Activated CD4-positive, alpha-beta T cell treated with anti-CD3 and anti-CD28 coated beads, Interleukin-2, amount 10 ng/mL, durations not matched to agents 7 days and 5 days (primary cell): ENCODE measurements at regions not wholly inside any gene's neighbourhood (a gene's known extent, or its start where the extent isn't known, plus 50 kb on each side); places are given as distances from the start of the nearest gene placed in this dataset.

Experiments used
- CTCF ChIA-PET: fragments of 350-600 bp; sonication (Branson Sonifier 250); formaldehyde crosslinking; loops from one replicate; lab custom pipeline; 2021; ENCODE audit warnings: antibody characterized with exemption; lab: Charles Lee
- POLR2A ChIA-PET: fragments of 350-600 bp; sonication (Branson Sonifier 250); formaldehyde crosslinking; loops from one replicate; lab custom pipeline; 2021; ENCODE audit warnings: antibody characterized with exemption; lab: Charles Lee
- DNase-seq: peaks from one replicate; pipeline ENCODE4 v3.0.0-alpha.2; 2020
- H3K27ac Mint-ChIP-seq: one replicate; pipeline ENCODE4 v1.8.0; 2021; ENCODE audit warnings: mild to moderate bottlenecking, moderate library complexity, mixed read lengths
- H3K27me3 Mint-ChIP-seq: one replicate; pipeline ENCODE4 v1.8.0; 2021; ENCODE audit warnings: mixed read lengths
- H3K36me3 Mint-ChIP-seq: one replicate; pipeline ENCODE4 v1.8.0; 2021; ENCODE audit warnings: low read depth, mixed read lengths
- H3K4me1 Mint-ChIP-seq: one replicate; pipeline ENCODE4 v1.8.0; 2021; ENCODE audit warnings: mixed read lengths
- H3K4me3 Mint-ChIP-seq: one replicate; pipeline ENCODE4 v1.8.0; 2021; ENCODE audit warnings: mild to moderate bottlenecking, moderate library complexity, mixed read lengths
- H3K9me3 Mint-ChIP-seq: one replicate; pipeline ENCODE4 v1.8.0; 2021; ENCODE audit warnings: mixed read lengths

DNA sequence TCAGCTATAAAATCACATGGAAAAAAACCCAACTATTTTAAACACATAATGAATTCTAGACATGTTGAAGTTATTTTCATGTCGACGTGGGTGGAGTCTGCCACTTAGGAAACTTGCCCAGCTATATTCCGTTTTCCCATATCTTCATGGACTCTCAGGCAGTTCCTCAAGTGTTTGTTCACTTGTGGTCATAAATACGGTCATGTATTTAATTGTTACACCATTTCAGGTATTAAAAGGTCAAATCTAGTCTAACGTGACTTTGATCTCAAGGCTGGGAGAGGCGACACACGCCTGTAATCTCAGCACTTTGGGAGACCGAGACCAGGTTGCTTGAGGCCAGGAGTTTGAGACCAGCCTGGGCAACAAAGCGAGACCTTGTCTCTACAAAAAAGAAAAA lies 346.9 kb downstream of the PBX1 start:
- ChIA-PET POLR2A (no interaction called here), CTCF (no interaction called here)
- Mint-ChIP-seq H3K27me3 (no peaks in the 10 kb centered on the region), H3K4me1 (no peaks in the 10 kb centered on the region), H3K9me3 (no peaks in the 10 kb centered on the region), H3K36me3 (no peaks in the 10 kb centered on the region), H3K27ac (no peak overlapping the region), H3K4me3 (no peak overlapping the region)
- no peak for DNase-seq

GRCh38 chr1:164902491-164902890 lies 343.5 kb downstream of the PBX1 start:
- no peak overlapping the region for H3K27ac Mint-ChIP-seq
- no peak for DNase-seq
- no peaks in the 10 kb centered on the region for H3K27me3 Mint-ChIP-seq
- no peaks in the 10 kb centered on the region for H3K9me3 Mint-ChIP-seq
- ChIA-PET POLR2A (no interaction called here), CTCF (no interaction called here)
- H3K4me1 Mint-ChIP-seq, result no peaks in the 10 kb centered on the region
- no peaks in the 10 kb centered on the region for H3K36me3 Mint-ChIP-seq
- H3K4me3 Mint-ChIP-seq, result no peak overlapping the region
